C4-2B (cell line): ENCODE measurements at regions not wholly inside any gene's neighbourhood (a gene's known extent, or its start where the extent isn't known, plus 50 kb on each side); places are given as distances from the start of the nearest gene placed in this dataset.

ENCODE experiments used
- ZFX ChIP-seq: fragments of 450-650 bp; IDR thresholded peaks from 2 replicates; pipeline ENCODE4 v1.6.1; 2017
- TF ChIP-seq, protein P1 (sequence below): fragments of 450-650 bp; conservative IDR thresholded peaks from 2 replicates; pipeline ENCODE4 v1.5.1; 2017; ENCODE audit warnings: mild to moderate bottlenecking

DNA sequence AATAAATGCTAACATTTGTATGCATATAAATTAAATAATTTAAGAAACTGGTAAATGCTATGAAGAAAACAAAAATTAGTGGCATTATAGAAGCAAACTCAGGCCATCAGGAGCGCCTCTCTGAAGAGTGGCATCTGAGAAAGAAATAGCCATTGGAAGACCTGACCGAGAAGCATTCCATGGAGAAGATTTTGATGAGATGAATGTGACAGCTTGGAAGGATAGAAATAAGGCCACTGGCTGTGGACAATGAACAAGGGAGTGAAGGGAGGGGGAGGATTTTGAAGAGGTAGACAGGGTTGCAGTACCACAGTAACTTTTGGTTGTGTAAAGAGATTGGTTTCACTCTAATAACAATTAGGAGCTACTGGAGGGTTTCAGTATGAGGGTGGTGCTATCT is 436.7 kb downstream of the CCSER2 start:
- TF ChIP-seq, protein P1, sequence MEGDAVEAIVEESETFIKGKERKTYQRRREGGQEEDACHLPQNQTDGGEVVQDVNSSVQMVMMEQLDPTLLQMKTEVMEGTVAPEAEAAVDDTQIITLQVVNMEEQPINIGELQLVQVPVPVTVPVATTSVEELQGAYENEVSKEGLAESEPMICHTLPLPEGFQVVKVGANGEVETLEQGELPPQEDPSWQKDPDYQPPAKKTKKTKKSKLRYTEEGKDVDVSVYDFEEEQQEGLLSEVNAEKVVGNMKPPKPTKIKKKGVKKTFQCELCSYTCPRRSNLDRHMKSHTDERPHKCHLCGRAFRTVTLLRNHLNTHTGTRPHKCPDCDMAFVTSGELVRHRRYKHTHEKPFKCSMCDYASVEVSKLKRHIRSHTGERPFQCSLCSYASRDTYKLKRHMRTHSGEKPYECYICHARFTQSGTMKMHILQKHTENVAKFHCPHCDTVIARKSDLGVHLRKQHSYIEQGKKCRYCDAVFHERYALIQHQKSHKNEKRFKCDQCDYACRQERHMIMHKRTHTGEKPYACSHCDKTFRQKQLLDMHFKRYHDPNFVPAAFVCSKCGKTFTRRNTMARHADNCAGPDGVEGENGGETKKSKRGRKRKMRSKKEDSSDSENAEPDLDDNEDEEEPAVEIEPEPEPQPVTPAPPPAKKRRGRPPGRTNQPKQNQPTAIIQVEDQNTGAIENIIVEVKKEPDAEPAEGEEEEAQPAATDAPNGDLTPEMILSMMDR: no peak
- no peak for TF ChIP-seq ZFX
